Suprapubic skin (tissue), 4 donors: ENCODE measurements at regions not wholly inside any gene's neighbourhood (a gene's known extent, or its start where the extent isn't known, plus 50 kb on each side); places are given as distances from the start of the nearest gene placed in this dataset.
A peak's percentile ranks its signal among the peaks of the same experiment; 100 is the strongest.
"Not testable (repeated sequence)": the region's sequence is repeated elsewhere in the genome, so short reads cannot be mapped to it uniquely, and the experiment has no call there.

Source experiments
- DNase-seq, 2 donors: peaks; one replicate each; pipeline ENCODE4 v3.0.0-alpha.2; 2019; ENCODE audit warnings: low spot score in 2 of 2
- H3K27ac ChIP-seq: fragments of 200-600 bp; sonication (generic); one replicate; pipeline ENCODE4 v1.5.1; 2019
- H3K27me3 ChIP-seq: fragments of 200-600 bp; sonication (generic); one replicate; pipeline ENCODE4 v1.5.1; 2019
- H3K36me3 ChIP-seq: fragments of 200-600 bp; sonication (generic); one replicate; pipeline ENCODE4 v1.5.1; 2019
- H3K4me1 ChIP-seq: fragments of 200-600 bp; sonication (generic); one replicate; pipeline ENCODE4 v1.5.1; 2019
- H3K4me3 ChIP-seq: fragments of 200-600 bp; sonication (generic); one replicate; pipeline ENCODE4 v1.5.1; 2019; ENCODE audit warnings: mild to moderate bottlenecking
- H3K9me3 ChIP-seq: fragments of 200-600 bp; sonication (generic); one replicate; pipeline ENCODE4 v1.5.1; 2019
- EP300 ChIP-seq: sonication (generic); formaldehyde crosslinking; IDR thresholded peaks from one replicate; pipeline ENCODE4 v1.6.1; 2017; ENCODE audit warnings: antibody characterized with exemption
- POLR2A ChIP-seq, 2 donors: fragments of 450-650 bp; IDR thresholded peaks; one replicate each; pipeline ENCODE4 v1.6.1; 2017; ENCODE audit warnings: antibody characterized with exemption in 2 of 2, mild to moderate bottlenecking in 2 of 2, moderate library complexity in 2 of 2
- POLR2AphosphoS5 ChIP-seq, 3 donors: sonication (generic); formaldehyde crosslinking; IDR thresholded peaks; one replicate each; pipeline ENCODE4 v1.6.1; 2017; ENCODE audit warnings: antibody characterized with exemption in 3 of 3
- WGBS: methylation state at CpG from one replicate; pipeline ENCODE4 v1.1.5; 2018; 5-methylcytosine and 5-hydroxymethylcytosine counted together
- TF ChIP-seq, protein P1 (sequence below), 2 donors: fragments of 200-600 bp in 1 of 2; fragments of 450-650 bp in 1 of 2; sonication (generic) in 1 of 2; IDR thresholded peaks; one replicate each; pipeline ENCODE4 v1.5.1; 2016 to 2019; ENCODE audit warnings: antibody characterized with exemption in 2 of 2, mild to moderate bottlenecking in 1 of 2, moderate library complexity in 1 of 2

DNA sequence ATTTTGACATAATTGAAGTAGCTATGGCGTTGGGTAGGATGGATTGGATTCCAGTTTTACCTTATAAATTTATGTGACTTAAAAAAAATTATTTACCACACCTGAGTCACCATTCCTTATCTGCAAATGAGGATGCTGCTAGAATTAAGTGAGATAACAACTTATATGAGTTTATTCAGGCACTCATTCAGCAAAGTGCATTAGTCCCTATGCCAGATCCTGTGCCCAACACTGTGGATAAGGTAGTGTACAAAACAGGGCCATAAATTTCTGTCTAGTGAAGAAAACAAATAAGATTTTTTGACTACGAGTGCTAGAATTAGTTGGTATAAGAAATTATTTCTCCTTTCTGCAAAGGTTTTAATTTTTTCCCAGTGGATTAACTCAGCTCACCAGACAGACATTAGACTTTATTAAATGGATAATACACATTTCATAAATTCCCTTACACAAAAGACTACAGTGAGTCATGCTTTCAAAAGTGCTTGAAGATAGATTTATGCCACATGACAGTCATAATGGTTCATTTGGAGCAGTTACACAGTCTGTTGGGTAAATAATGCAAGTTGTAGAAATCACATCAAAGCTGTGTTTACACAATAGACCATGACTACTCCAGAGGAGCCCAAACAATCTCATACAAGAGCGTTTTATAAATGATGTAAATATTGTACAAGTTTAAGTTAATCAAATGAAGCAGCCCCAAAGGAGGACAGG is 129.9 kb upstream of the TGFBR2 start:
- H3K27ac ChIP-seq, result no peak overlapping the region
- H3K4me1 ChIP-seq, result peaks cover 14% of the 10 kb centered on the region
- no peaks in the 10 kb centered on the region for H3K27me3 ChIP-seq
- DNase-seq, result no peak
- no peak overlapping the region for H3K4me3 ChIP-seq
- TF ChIP-seq POLR2AphosphoS5 (IDR thresholded peaks at IDR 0.05) (peak in 1 of 3 donors; percentile 41), EP300 (no peak), POLR2A (IDR thresholded peaks at IDR 0.05) (no peak)
- TF ChIP-seq, protein P1, sequence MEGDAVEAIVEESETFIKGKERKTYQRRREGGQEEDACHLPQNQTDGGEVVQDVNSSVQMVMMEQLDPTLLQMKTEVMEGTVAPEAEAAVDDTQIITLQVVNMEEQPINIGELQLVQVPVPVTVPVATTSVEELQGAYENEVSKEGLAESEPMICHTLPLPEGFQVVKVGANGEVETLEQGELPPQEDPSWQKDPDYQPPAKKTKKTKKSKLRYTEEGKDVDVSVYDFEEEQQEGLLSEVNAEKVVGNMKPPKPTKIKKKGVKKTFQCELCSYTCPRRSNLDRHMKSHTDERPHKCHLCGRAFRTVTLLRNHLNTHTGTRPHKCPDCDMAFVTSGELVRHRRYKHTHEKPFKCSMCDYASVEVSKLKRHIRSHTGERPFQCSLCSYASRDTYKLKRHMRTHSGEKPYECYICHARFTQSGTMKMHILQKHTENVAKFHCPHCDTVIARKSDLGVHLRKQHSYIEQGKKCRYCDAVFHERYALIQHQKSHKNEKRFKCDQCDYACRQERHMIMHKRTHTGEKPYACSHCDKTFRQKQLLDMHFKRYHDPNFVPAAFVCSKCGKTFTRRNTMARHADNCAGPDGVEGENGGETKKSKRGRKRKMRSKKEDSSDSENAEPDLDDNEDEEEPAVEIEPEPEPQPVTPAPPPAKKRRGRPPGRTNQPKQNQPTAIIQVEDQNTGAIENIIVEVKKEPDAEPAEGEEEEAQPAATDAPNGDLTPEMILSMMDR (IDR thresholded peaks at IDR 0.05), result no peak
- WGBS, result 67% methylated on average over 3 of the region's 3 CpGs
- no peaks in the 10 kb centered on the region for H3K9me3 ChIP-seq
- no peaks in the 10 kb centered on the region for H3K36me3 ChIP-seq

DNA sequence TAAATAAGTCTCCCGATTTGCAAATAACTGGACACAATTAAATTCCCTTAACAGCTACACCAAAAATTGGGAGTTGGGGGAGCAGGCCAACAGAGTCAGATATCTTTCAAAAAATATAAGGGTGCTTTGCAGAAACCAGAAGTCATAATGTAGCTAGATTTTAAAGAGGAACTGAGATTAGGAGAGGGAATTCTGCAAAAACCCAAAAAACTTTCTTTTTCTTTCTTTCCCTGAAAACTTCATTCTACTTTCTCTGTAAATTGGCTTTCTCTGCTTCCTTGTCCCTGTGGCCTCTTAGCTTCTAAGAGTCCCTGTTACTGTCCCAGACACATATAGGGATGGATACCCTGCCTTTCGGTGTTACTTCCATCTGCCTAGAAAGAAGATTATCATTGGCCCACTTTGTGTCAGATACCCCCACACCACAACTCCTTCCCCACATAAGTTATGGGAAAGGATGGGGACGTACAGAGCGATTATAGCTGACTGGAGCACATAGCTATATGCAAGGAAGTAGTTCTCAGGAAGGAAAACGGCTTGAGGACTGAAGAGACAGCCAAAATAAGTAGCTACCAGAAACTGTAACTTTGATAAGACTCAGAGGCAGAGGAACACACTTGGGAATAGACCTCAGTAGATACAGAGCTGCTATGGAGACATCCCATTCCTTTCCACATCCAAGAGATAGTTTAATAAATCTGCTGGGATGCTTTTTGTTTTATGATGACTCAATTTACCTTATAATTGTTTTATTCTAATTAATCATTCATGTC is 129.1 kb upstream of the TGFBR2 start:
- 70% methylated on average over 5 of the region's 5 CpGs for WGBS
- TF ChIP-seq, protein P1 (IDR thresholded peaks at IDR 0.05), result no peak
- TF ChIP-seq POLR2AphosphoS5 (IDR thresholded peaks at IDR 0.05), result no peak
- no peak for TF ChIP-seq EP300
- no peak for TF ChIP-seq POLR2A (IDR thresholded peaks at IDR 0.05)
- no peak for DNase-seq
- no peaks in the 10 kb centered on the region for H3K27me3 ChIP-seq
- H3K27ac ChIP-seq, result no peak overlapping the region
- H3K4me3 ChIP-seq, result no peak overlapping the region
- peaks cover 10% of the 10 kb centered on the region for H3K4me1 ChIP-seq
- H3K9me3 ChIP-seq, result no peaks in the 10 kb centered on the region
- no peaks in the 10 kb centered on the region for H3K36me3 ChIP-seq

DNA sequence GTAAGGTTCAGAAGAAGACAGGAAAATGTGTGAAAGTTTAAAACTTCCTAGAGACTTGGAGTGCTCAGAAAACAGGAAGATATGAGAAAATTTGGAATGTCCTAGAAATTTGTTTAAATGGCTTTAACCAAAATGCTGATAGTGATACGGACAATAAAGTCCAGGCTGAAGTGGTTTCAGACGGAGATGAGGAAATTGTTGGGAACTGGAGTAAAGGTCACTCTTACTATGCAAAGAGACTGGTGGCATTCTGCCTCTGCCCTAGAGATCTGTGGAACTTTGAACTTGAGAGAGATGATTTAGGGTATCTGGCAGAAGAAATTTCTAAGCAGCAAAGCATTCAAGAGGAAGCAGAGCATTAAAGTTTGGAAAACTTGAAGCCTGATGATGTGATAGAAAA is 126.7 kb upstream of the TGFBR2 start:
- not testable (repeated sequence) for H3K27me3 ChIP-seq, H3K36me3 ChIP-seq, H3K4me1 ChIP-seq, H3K4me3 ChIP-seq, H3K27ac ChIP-seq, DNase-seq, H3K9me3 ChIP-seq
- WGBS, result 62% methylated on average over 2 of the region's 2 CpGs

DNA sequence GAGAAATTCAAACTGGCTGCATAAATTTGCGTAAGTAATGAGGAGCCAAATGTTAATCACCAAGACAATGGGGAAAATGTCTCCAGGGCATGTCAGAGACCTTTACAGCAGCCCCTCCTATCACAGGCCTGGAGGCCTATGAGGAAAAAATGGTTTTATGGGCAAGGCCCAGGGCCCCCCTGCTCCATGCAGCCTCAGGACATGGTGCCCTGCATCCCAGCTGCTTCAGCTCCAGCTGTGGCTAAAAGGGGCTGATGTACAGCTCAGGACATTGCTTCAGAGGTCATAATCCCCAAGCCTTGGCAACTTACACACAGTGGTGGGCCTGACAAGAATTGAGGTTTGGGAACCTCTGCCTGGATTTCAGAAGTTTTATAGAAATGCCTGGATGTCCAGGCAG is 126.2 kb upstream of the TGFBR2 start:
- DNase-seq, H3K9me3 ChIP-seq, H3K27me3 ChIP-seq, H3K4me3 ChIP-seq, H3K36me3 ChIP-seq, H3K27ac ChIP-seq, H3K4me1 ChIP-seq: not testable (repeated sequence)
- WGBS, result 78% methylated on average over 1 of the region's 1 CpG

DNA sequence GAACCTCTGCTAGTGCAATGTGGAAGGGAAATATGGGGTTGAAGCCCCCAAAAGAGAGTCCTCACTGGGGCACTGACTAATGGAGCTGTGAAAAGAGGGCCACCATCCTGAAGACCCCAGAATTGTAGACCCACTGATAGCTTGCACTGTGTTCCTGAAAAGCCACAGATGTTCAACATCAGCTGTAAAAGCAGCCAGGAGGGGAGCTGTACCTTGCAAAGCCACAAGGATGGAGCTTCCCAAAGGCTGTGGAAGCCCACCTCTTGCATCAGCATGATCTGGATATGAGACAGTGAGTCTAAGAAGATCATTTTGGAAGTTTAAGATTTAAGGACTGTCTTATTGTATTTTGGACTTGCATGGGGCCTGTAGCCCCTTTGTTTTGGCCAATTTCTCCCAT is 125.8 kb upstream of the TGFBR2 start:
- TF ChIP-seq POLR2A (IDR thresholded peaks at IDR 0.05), result no peak
- TF ChIP-seq EP300, result no peak
- TF ChIP-seq POLR2AphosphoS5 (IDR thresholded peaks at IDR 0.05), result no peak
- TF ChIP-seq, protein P1 (IDR thresholded peaks at IDR 0.05), result no peak
- H3K27me3 ChIP-seq, result no peaks in the 10 kb centered on the region
- DNase-seq, result no peak
- no peaks in the 10 kb centered on the region for H3K9me3 ChIP-seq
- peaks cover 6% of the 10 kb centered on the region for H3K4me1 ChIP-seq
- no peak overlapping the region for H3K4me3 ChIP-seq
- no peak overlapping the region for H3K27ac ChIP-seq
- no peaks in the 10 kb centered on the region for H3K36me3 ChIP-seq

DNA sequence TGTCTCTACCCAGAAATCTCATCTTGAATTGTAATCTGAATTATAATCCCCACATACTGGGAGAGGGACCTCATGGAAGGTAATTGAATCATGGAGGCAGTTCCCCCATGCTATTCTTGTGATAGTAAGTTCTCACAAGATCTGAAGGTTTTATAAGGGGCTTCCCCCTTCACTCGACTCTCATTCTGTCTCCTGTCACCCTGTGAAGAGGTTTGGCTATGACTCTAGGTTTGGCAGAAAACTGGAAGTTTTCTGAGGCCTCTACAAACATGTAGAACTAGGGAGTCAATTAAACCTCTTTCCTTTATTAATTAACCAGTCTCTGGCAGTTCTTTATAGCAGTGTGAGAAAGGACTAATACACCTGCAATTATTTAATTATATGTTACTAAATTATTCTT is 125.2 kb upstream of the TGFBR2 start:
- no peak for DNase-seq
- H3K9me3 ChIP-seq, result no peaks in the 10 kb centered on the region
- no peak overlapping the region for H3K4me3 ChIP-seq
- no peak overlapping the region for H3K27ac ChIP-seq
- H3K27me3 ChIP-seq, result no peaks in the 10 kb centered on the region
- H3K36me3 ChIP-seq, result no peaks in the 10 kb centered on the region
- TF ChIP-seq, protein P1 (IDR thresholded peaks at IDR 0.05), result no peak
- TF ChIP-seq EP300, result no peak
- TF ChIP-seq POLR2AphosphoS5 (IDR thresholded peaks at IDR 0.05), result no peak
- no peak for TF ChIP-seq POLR2A (IDR thresholded peaks at IDR 0.05)
- H3K4me1 ChIP-seq, result peaks cover 11% of the 10 kb centered on the region
- WGBS, result 87% methylated on average over 1 of the region's 1 CpG

DNA sequence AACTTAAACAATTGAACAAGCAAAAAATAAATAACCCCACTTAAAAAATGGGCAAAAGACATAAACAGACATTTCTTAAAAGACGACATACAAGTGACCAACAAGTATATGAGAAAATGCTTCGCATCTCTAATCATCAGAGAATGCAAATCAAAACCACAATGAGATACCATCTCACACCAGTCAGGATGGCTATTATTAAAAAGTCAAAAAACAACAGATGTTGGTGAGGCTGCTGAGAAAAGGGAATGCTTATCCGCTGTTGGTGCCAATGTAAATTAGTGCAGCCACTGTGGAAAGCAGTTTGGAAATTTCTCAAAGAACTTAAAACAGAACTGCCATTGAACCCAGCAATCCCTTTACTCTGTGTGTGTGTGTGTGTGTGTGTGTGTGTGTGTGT is 122.2 kb upstream of the TGFBR2 start:
- H3K4me1 ChIP-seq, result peaks cover 11% of the 10 kb centered on the region
- not testable (repeated sequence) for H3K36me3 ChIP-seq, DNase-seq, H3K4me3 ChIP-seq, H3K27ac ChIP-seq, H3K27me3 ChIP-seq, H3K9me3 ChIP-seq
- 87% methylated on average over 3 of the region's 3 CpGs for WGBS
